Upper lobe of left lung (tissue), 6 donors: ENCODE measurements at regions not wholly inside any gene's neighbourhood (a gene's known extent, or its start where the extent isn't known, plus 50 kb on each side); places are given as distances from the start of the nearest gene placed in this dataset.

Experiments used
- ATAC-seq, 2 donors: fragments of 200-7000 bp; cut with Tn5 transposase; one replicate each; pipeline ENCODE4 v1.9.1; 2022; ENCODE audit warnings: mild to moderate bottlenecking in 2 of 2, moderate library complexity in 2 of 2; ENCODE audit not compliant: low FRiP score in 2 of 2
- DNase-seq, 2 donors: peaks; one replicate each; pipeline ENCODE4 v3.0.0-alpha.2; 2019 to 2020
- H3K27ac ChIP-seq, 4 donors: fragments of 200-600 bp; sonication (generic); one replicate each; pipeline ENCODE4 v1.5.1; 2016 to 2019
- H3K27me3 ChIP-seq, 4 donors: fragments of 200-600 bp; sonication (generic); one replicate each; pipeline ENCODE4 v1.5.1; 2017 to 2019
- H3K36me3 ChIP-seq, 4 donors: fragments of 200-600 bp; sonication (generic); one replicate each; pipeline ENCODE4 v1.5.1; 2016 to 2019
- H3K4me1 ChIP-seq, 4 donors: fragments of 200-600 bp; sonication (generic); one replicate each; pipeline ENCODE4 v1.5.1; 2018 to 2019
- H3K4me3 ChIP-seq, 4 donors: fragments of 200-600 bp; sonication (generic); one replicate each; pipeline ENCODE4 v1.5.1; 2017 to 2019; ENCODE audit warnings: mild to moderate bottlenecking in 2 of 4, moderate library complexity in 1 of 4
- H3K9me3 ChIP-seq, 4 donors: fragments of 200-600 bp; sonication (generic); one replicate each; pipeline ENCODE4 v1.5.1; 2018 to 2019
- CTCF ChIP-seq, 6 experiments: fragments of 450-650 bp in 4 of 6; fragments of 200-600 bp in 2 of 6; sonication (generic) in 2 of 6; IDR thresholded peaks; one replicate each; pipeline ENCODE4 v1.5.1; 2016 to 2019; ENCODE audit warnings: antibody characterized with exemption in 6 of 6
- EP300 ChIP-seq, 4 donors: sonication (generic); formaldehyde crosslinking; IDR thresholded peaks; one replicate each; pipeline ENCODE4 v1.5.1; 2017; ENCODE audit warnings: antibody characterized with exemption in 4 of 4, control low read depth in 2 of 4
- POLR2A ChIP-seq, 4 donors: fragments of 450-650 bp; IDR thresholded peaks; one replicate each; pipeline ENCODE4 v1.5.1; 2016 to 2017; ENCODE audit warnings: antibody characterized with exemption in 4 of 4, mild to moderate bottlenecking in 2 of 4
- POLR2AphosphoS5 ChIP-seq, 2 donors: sonication (generic); formaldehyde crosslinking; IDR thresholded peaks; one replicate each; pipeline ENCODE4 v1.5.1; 2017; ENCODE audit warnings: antibody characterized with exemption in 2 of 2
- WGBS, 2 donors: methylation state at CpG; one replicate each; pipeline ENCODE4 v1.1.5; 2017 to 2018; 5-methylcytosine and 5-hydroxymethylcytosine counted together
- donor health status: DM: no; HTN: no; CAD: no; lungs with moderate emphysema.
- donor health status: DM: no; HTN: yes; CAD: no; lungs with severe emphysema.

GRCh38 chr2:216259081-216259480, 113.2 kb downstream of the MARCHF4 start:
- DNase-seq: peak in 1 of 2 donors; percentile 45
- Histone ChIP-seq H3K27ac (no peak overlapping the region), H3K9me3 (no peaks in the 10 kb centered on the region), H3K27me3 (no peaks in the 10 kb centered on the region), H3K36me3 (no peaks in the 10 kb centered on the region), H3K4me1 (no peaks in the 10 kb centered on the region), H3K4me3 (no peak overlapping the region)
- ATAC-seq: no peak
- 91 to 92% methylated on average over 4 to 8 of the region's 8 CpGs for WGBS, 2 donors
- no peak for TF ChIP-seq CTCF (IDR thresholded peaks at IDR 0.05)
- TF ChIP-seq POLR2A (IDR thresholded peaks at IDR 0.05): no peak
- no peak for TF ChIP-seq POLR2AphosphoS5 (IDR thresholded peaks at IDR 0.05)

GRCh38 chr2:216257089-216257488, 115.2 kb downstream of the MARCHF4 start:
- no peak for DNase-seq
- Histone ChIP-seq H3K9me3 (no peaks in the 10 kb centered on the region), H3K27me3 (no peaks in the 10 kb centered on the region), H3K36me3 (no peaks in the 10 kb centered on the region), H3K27ac (no peak overlapping the region), H3K4me1 (no peaks in the 10 kb centered on the region), H3K4me3 (no peak overlapping the region)
- TF ChIP-seq CTCF (IDR thresholded peaks at IDR 0.05) (no peak), EP300 (IDR thresholded peaks at IDR 0.05) (no peak), POLR2AphosphoS5 (IDR thresholded peaks at IDR 0.05) (no peak), POLR2A (IDR thresholded peaks at IDR 0.05) (no peak)
- WGBS, 2 donors: 63 to 65% methylated on average over 3 of the region's 3 CpGs
- ATAC-seq: peak in 1 of 2 donors; percentile 19
